Uterus (tissue), 3 donors: ENCODE measurements at regions not wholly inside any gene's neighbourhood (a gene's known extent, or its start where the extent isn't known, plus 50 kb on each side); places are given as distances from the start of the nearest gene placed in this dataset.

Experiments used
- DNase-seq, 2 donors: peaks; one replicate each; pipeline ENCODE4 v3.0.0-alpha.2; 2019 to 2020
- H3K27ac ChIP-seq, 2 donors: fragments of 200-600 bp; sonication (generic); 1 replicate in 1 of 2; 2 replicates in 1 of 2; pipeline ENCODE4 v1.5.1; 2016 to 2018
- H3K27me3 ChIP-seq, 2 donors: fragments of 200-600 bp; sonication (generic); one replicate each; pipeline ENCODE4 v1.5.1; 2018 to 2019; ENCODE audit warnings: control low read depth in 1 of 2
- H3K36me3 ChIP-seq, 2 donors: fragments of 200-600 bp; sonication (generic); one replicate each; pipeline ENCODE4 v1.5.1; 2019; ENCODE audit warnings: control low read depth in 1 of 2
- H3K4me1 ChIP-seq, 2 donors: fragments of 200-600 bp; sonication (generic); one replicate each; pipeline ENCODE4 v1.5.1; 2018 to 2019; ENCODE audit warnings: control low read depth in 1 of 2
- H3K4me3 ChIP-seq, 2 donors: fragments of 200-600 bp; sonication (generic); 1 replicate in 1 of 2; 2 replicates in 1 of 2; pipeline ENCODE4 v1.5.1; 2018 to 2019; ENCODE audit warnings: mild to moderate bottlenecking in 1 of 2
- H3K9me3 ChIP-seq, 2 donors: fragments of 200-600 bp; sonication (generic); one replicate each; pipeline ENCODE4 v1.5.1; 2019; ENCODE audit warnings: control low read depth in 1 of 2
- CTCF ChIP-seq, 4 experiments: fragments of 200-600 bp in 2 of 4; fragments of 450-650 bp in 2 of 4; sonication (generic) in 2 of 4; IDR thresholded peaks; one replicate each; pipeline ENCODE4 v1.5.1; 2016 to 2019; ENCODE audit warnings: antibody characterized with exemption in 4 of 4, mild to moderate bottlenecking in 2 of 4, moderate library complexity in 1 of 4
- POLR2A ChIP-seq, 2 donors: fragments of 450-650 bp; IDR thresholded peaks; one replicate each; pipeline ENCODE4 v1.6.1; 2016; ENCODE audit warnings: antibody characterized with exemption in 2 of 2, mild to moderate bottlenecking in 1 of 2, moderate library complexity in 1 of 2
- intact Hi-C: fragments of 100-400 bp; cut with DNase I; formaldehyde crosslinking; loops from one replicate; pipeline ENCODE4 v1.15.1; 2023; ENCODE audit warnings: low total_unique reads
- donor health status: DM: yes; HTN: yes; CAD: no.

DNA sequence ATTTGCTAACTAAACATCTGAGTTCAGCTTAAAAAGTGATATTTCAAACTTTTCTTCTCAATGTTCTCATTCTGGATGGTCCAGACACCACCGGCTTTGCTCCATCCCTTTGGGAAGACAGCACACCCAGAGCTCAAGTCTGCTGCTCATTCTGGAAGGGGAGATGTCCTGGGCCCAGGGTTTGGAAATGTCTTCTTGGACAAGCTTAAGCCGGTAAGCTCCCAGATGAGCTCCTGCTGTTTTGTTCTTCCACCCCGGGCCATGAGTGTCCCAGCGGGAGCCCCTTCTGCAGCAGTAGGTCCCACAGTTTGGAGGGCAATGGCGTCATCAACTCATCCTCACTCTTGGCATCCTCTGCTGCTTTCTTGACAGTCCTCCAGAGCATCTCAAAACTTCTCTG lies 105.2 kb downstream of the TMEM100 start:
- no peak for DNase-seq

GRCh38 chr17:55614061-55614460 lies 102.8 kb upstream of the SMIM36 start:
- Histone ChIP-seq H3K4me3 (no peak overlapping the region), H3K4me1 (no peaks in the 10 kb centered on the region), H3K27me3 (no peaks in the 10 kb centered on the region), H3K36me3 (no peaks in the 10 kb centered on the region), H3K27ac (no peak overlapping the region), H3K9me3 (no peaks in the 10 kb centered on the region)
- DNase-seq: no peak
- intact Hi-C loops: no loop called here
- TF ChIP-seq POLR2A (IDR thresholded peaks at IDR 0.05): no peak
- TF ChIP-seq CTCF (IDR thresholded peaks at IDR 0.05): no peak

More for the DNA sequence above, 105.2 kb downstream of the TMEM100 start:
- no peaks in the 10 kb centered on the region for H3K9me3 ChIP-seq
- H3K27me3 ChIP-seq: no peaks in the 10 kb centered on the region
- intact Hi-C loops: no loop called here
- no peaks in the 10 kb centered on the region for H3K4me1 ChIP-seq
- no peak overlapping the region for H3K4me3 ChIP-seq
- H3K27ac ChIP-seq: no peak overlapping the region
- TF ChIP-seq POLR2A (IDR thresholded peaks at IDR 0.05): no peak
- no peak for TF ChIP-seq CTCF (IDR thresholded peaks at IDR 0.05)
- H3K36me3 ChIP-seq: no peaks in the 10 kb centered on the region

DNA sequence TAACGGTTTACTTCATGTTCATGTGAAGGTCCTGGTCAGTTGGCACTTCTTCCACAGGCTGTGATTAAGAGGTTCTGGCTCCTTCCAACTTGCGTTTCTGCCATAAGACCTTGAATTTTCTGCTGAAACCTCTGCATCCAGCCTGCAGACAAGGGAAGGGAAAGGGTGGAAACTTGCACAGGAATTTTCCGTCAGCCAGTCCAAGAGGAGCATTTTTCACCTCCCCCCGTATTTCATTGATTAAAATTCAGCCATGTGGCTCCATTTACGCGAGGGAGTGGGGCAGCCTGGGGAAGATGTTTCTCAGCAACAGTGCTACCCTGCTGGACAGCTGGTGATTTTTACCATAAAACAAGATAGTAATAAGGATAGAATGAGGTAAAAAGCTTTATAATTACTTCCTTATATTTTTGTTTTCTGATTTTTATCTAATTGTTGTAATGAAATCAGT lies 101.5 kb upstream of the SMIM36 start:
- Histone ChIP-seq H3K4me1 (no peaks in the 10 kb centered on the region), H3K9me3 (no peaks in the 10 kb centered on the region), H3K36me3 (no peaks in the 10 kb centered on the region), H3K27ac (no peak overlapping the region), H3K27me3 (no peaks in the 10 kb centered on the region), H3K4me3 (no peak overlapping the region)
- no peak for TF ChIP-seq CTCF (IDR thresholded peaks at IDR 0.05)
- TF ChIP-seq POLR2A (IDR thresholded peaks at IDR 0.05): no peak
- intact Hi-C loops: no loop called here
- DNase-seq: no peak

DNA sequence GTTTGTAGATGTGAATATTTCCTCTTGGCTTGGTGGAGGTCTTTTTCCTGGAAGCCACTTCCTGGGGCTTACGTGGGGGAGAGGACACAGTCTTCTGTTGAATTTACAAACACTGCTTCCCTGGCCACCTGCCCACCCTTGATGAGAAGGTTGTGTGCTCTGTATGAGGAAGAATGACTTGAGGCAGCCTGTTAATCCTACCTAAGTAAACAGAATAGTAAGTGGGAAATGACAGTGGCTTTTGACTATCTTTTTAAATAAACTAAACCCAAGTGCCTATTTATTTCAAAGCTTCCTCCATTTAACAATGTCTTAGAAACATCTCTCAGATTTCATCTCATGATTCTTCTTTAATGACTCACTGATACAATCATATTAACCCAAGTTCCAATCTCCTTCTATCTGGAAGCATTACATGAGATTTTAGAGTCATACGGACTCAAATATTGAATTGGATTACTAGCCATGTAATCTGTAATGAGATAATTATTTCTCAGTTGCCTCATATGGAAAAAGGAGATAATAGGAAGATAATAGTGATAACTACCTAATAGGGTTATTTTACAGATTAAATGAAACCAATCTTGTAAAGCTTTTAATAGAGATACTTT lies 96.6 kb upstream of the SMIM36 start:
- Histone ChIP-seq H3K27ac (peak overlapping the region in 1 of 2 donors; percentile 50), H3K4me3 (no peak overlapping the region), H3K36me3 (no peaks in the 10 kb centered on the region), H3K9me3 (no peaks in the 10 kb centered on the region), H3K27me3 (no peaks in the 10 kb centered on the region), H3K4me1 (no peaks in the 10 kb centered on the region)
- TF ChIP-seq POLR2A (IDR thresholded peaks at IDR 0.05): no peak
- no peak for TF ChIP-seq CTCF (IDR thresholded peaks at IDR 0.05)
- intact Hi-C loops: no loop called here
- DNase-seq: peak; percentile 75 to 82

- intact Hi-C loops: no loop called here
- DNase-seq: no peak
- no peak for TF ChIP-seq POLR2A (IDR thresholded peaks at IDR 0.05)
- TF ChIP-seq CTCF (IDR thresholded peaks at IDR 0.05): no peak
- Histone ChIP-seq H3K4me3 (no peak overlapping the region), H3K9me3 (no peaks in the 10 kb centered on the region), H3K27ac (peak overlapping the region in 1 of 2 donors; percentile 50), H3K4me1 (no peaks in the 10 kb centered on the region), H3K27me3 (no peaks in the 10 kb centered on the region), H3K36me3 (no peaks in the 10 kb centered on the region)
Observed at GRCh38 chr17:55606488-55606815, 95.2 kb upstream of the SMIM36 start.
